Osteoblast (primary cell): ENCODE measurements at regions not wholly inside any gene's neighbourhood (a gene's known extent, or its start where the extent isn't known, plus 50 kb on each side); places are given as distances from the start of the nearest gene placed in this dataset.

Source experiments
- DNase-seq: peaks from one replicate; pipeline ENCODE4 v3.0.0; 2011; ENCODE audit warnings: low spot score, mixed read lengths; ENCODE audit not compliant: insufficient read length; ENCODE audit errors: missing footprints
- H2AFZ ChIP-seq: 2 replicates; pipeline ENCODE4 v1.6.0; 2011; ENCODE audit warnings: mild to moderate bottlenecking, low read length
- H3K27ac ChIP-seq: 2 replicates; pipeline ENCODE4 v1.5.1; 2011; ENCODE audit warnings: mild to moderate bottlenecking, low read depth, low read length, moderate library complexity
- H3K27me3 ChIP-seq: 2 replicates; pipeline ENCODE4 v1.6.0; 2012; ENCODE audit warnings: mild to moderate bottlenecking, control low read depth, inconsistent platforms, low read length, moderate library complexity; ENCODE audit not compliant: insufficient read depth
- H3K36me3 ChIP-seq: 2 replicates; pipeline ENCODE4 v1.5.1; 2011; ENCODE audit warnings: mild to moderate bottlenecking, low read length, control low read depth, moderate library complexity; ENCODE audit not compliant: insufficient read depth
- H3K4me1 ChIP-seq: 2 replicates; pipeline ENCODE4 v1.5.1; 2011; ENCODE audit warnings: mild to moderate bottlenecking, low read length, control low read depth, moderate library complexity; ENCODE audit not compliant: insufficient read depth
- H3K4me2 ChIP-seq: 2 replicates; pipeline ENCODE4 v1.6.0; 2011; ENCODE audit warnings: mild to moderate bottlenecking, low read length; ENCODE audit not compliant: insufficient read depth
- H3K4me3 ChIP-seq: fragments of 200-600 bp; sonication (generic); 3 replicates; pipeline ENCODE4 v1.5.1; 2012; ENCODE audit warnings: mild to moderate bottlenecking, low read length, inconsistent platforms; ENCODE audit not compliant: insufficient read depth
- H3K79me2 ChIP-seq: 2 replicates; pipeline ENCODE4 v1.6.0; 2012; ENCODE audit warnings: mild to moderate bottlenecking, low read length, control low read depth, inconsistent platforms; ENCODE audit not compliant: insufficient read depth
- H3K9me3 ChIP-seq: 2 replicates; pipeline ENCODE4 v1.5.1; 2011; ENCODE audit warnings: low read depth, low read length, control low read depth
- H4K20me1 ChIP-seq: 2 replicates; pipeline ENCODE4 v1.6.0; 2012; ENCODE audit warnings: mild to moderate bottlenecking, low read length, control low read depth; ENCODE audit not compliant: insufficient read depth
- TF ChIP-seq, protein P1 (sequence below): IDR thresholded peaks from 2 replicates; pipeline ENCODE4 v1.5.1; 2011; ENCODE audit warnings: mild to moderate bottlenecking, low read depth, low read length, moderate library complexity; ENCODE audit errors: extremely low read depth

- TF ChIP-seq, protein P1, sequence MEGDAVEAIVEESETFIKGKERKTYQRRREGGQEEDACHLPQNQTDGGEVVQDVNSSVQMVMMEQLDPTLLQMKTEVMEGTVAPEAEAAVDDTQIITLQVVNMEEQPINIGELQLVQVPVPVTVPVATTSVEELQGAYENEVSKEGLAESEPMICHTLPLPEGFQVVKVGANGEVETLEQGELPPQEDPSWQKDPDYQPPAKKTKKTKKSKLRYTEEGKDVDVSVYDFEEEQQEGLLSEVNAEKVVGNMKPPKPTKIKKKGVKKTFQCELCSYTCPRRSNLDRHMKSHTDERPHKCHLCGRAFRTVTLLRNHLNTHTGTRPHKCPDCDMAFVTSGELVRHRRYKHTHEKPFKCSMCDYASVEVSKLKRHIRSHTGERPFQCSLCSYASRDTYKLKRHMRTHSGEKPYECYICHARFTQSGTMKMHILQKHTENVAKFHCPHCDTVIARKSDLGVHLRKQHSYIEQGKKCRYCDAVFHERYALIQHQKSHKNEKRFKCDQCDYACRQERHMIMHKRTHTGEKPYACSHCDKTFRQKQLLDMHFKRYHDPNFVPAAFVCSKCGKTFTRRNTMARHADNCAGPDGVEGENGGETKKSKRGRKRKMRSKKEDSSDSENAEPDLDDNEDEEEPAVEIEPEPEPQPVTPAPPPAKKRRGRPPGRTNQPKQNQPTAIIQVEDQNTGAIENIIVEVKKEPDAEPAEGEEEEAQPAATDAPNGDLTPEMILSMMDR: no peak
- Histone ChIP-seq H3K4me3 (no peak overlapping the region), H2AFZ (no peak overlapping the region), H3K4me1 (no peaks in the 10 kb centered on the region), H3K9me3 (peaks cover 2% of the 10 kb centered on the region), H3K4me2 (no peak overlapping the region), H3K79me2 (no peaks in the 10 kb centered on the region), H4K20me1 (no peaks in the 10 kb centered on the region), H3K27me3 (no peaks in the 10 kb centered on the region), H3K36me3 (no peaks in the 10 kb centered on the region), H3K27ac (no peak overlapping the region)
- no peak for DNase-seq
Observed at GRCh38 chr2:123127236-123127635, 897.9 kb upstream of the CNTNAP5 start.

DNA sequence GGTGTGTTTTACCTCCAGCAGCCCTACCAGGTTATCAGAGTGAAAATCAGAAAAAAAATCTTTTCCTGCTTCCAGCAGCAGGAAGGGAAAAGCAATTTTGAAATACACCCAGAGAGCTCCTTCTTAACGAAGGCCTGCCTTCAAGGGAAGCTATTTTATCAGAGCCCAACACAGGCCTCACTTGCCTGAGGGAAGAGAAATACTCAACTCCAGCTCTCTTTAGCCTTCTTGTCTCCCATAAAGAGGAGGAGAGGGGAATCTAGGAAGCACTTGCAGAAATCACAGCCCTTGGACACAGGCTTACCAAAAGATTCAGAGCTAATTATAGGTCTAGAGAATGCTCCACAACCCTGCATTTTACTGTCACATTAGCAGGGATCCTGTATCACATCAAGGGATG is 896.1 kb upstream of the CNTNAP5 start:
- H3K4me2 ChIP-seq: no peak overlapping the region
- H2AFZ ChIP-seq: no peak overlapping the region
- H4K20me1 ChIP-seq: no peaks in the 10 kb centered on the region
- no peaks in the 10 kb centered on the region for H3K79me2 ChIP-seq
- no peak for DNase-seq
- H3K27ac ChIP-seq: no peak overlapping the region
- no peaks in the 10 kb centered on the region for H3K36me3 ChIP-seq
- TF ChIP-seq, protein P1: no peak
- H3K27me3 ChIP-seq: no peaks in the 10 kb centered on the region
- H3K4me3 ChIP-seq: no peak overlapping the region
- no peaks in the 10 kb centered on the region for H3K4me1 ChIP-seq
- H3K9me3 ChIP-seq: peaks cover 2% of the 10 kb centered on the region

DNA sequence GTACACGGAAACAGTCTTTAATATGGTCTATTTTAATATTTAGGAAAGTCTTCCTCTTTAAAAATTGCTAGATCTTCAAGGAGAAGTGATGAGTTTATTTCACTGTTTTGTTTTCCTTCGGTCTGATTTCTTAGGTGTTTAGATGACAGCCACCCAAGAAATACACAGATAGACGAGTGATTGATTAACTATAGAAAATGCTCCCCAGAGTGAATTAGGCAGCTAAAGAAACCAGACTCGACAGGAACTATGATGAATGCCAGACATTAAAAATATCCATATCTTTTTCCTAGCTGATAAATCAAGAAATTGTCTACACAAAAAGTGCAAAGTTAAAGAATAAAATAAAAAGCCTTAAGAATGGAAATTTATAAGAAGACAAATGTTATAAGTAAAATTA is 888.7 kb upstream of the CNTNAP5 start:
- Histone ChIP-seq H3K4me3 (no peak overlapping the region), H3K27me3 (no peaks in the 10 kb centered on the region), H2AFZ (no peak overlapping the region), H3K4me1 (no peaks in the 10 kb centered on the region), H3K36me3 (no peaks in the 10 kb centered on the region), H3K9me3 (no peaks in the 10 kb centered on the region), H3K79me2 (no peaks in the 10 kb centered on the region), H3K4me2 (no peak overlapping the region), H3K27ac (no peak overlapping the region), H4K20me1 (no peaks in the 10 kb centered on the region)
- no peak for DNase-seq
- TF ChIP-seq, protein P1: no peak

- no peaks in the 10 kb centered on the region for H3K79me2 ChIP-seq
- no peak overlapping the region for H3K4me2 ChIP-seq
- no peaks in the 10 kb centered on the region for H3K36me3 ChIP-seq
- no peaks in the 10 kb centered on the region for H3K9me3 ChIP-seq
- TF ChIP-seq, protein P1: no peak
- no peak overlapping the region for H3K27ac ChIP-seq
- no peaks in the 10 kb centered on the region for H3K4me1 ChIP-seq
- H4K20me1 ChIP-seq: no peaks in the 10 kb centered on the region
- no peak overlapping the region for H2AFZ ChIP-seq
- no peaks in the 10 kb centered on the region for H3K27me3 ChIP-seq
- no peak for DNase-seq
- H3K4me3 ChIP-seq: no peak overlapping the region
Observed at GRCh38 chr2:123144082-123144481, 881.0 kb upstream of the CNTNAP5 start.
